HEK293 (cell line): ENCODE measurements at regions not wholly inside any gene's neighbourhood (a gene's known extent, or its start where the extent isn't known, plus 50 kb on each side); places are given as distances from the start of the nearest gene placed in this dataset.

ENCODE experiments used
- CTCF ChIA-PET: fragments of 350-600 bp; formaldehyde crosslinking; extraction: SDS; loops from one replicate; lab custom pipeline; 2021; ENCODE audit warnings: antibody characterized with exemption; lab: Yijun Ruan, JAX
- POLR2A ChIA-PET: fragments of 300-600 bp; formaldehyde crosslinking; extraction: SDS; loops from one replicate; lab custom pipeline; 2020; ENCODE audit warnings: antibody characterized with exemption, inconsistent platforms; lab: Yijun Ruan, JAX
- H3K27ac ChIP-seq: fragments of 200-500 bp; sonication (Bioruptor generic); 2 replicates; pipeline ENCODE4 v1.5.1; 2014; ENCODE audit warnings: low read depth, low read length, control low read depth, inconsistent platforms; ENCODE audit errors: extremely low read depth
- H3K36me3 ChIP-seq, 2 experiments: fragments of 200-500 bp in 1 of 2; sonication (Bioruptor generic) in 1 of 2; 1 replicate in 1 of 2; 2 replicates in 1 of 2; pipeline ENCODE4 v1.5.1; 2014 to 2017; ENCODE audit warnings: inconsistent platforms in 2 of 2, low read length in 2 of 2; ENCODE audit not compliant: control insufficient read depth in 2 of 2, insufficient read depth in 1 of 2
- H3K4me1 ChIP-seq: fragments of 200-500 bp; sonication (Bioruptor generic); 2 replicates; pipeline ENCODE4 v1.5.1; 2014; ENCODE audit warnings: mild to moderate bottlenecking, low read length, inconsistent platforms; ENCODE audit not compliant: control insufficient read depth, insufficient read depth
- H3K4me3 ChIP-seq: 2 replicates; pipeline ENCODE4 v1.5.1; 2011; ENCODE audit warnings: low read depth, mild to moderate bottlenecking, control low read depth, low read length, moderate library complexity
- H3K9me3 ChIP-seq: fragments of 200-500 bp; sonication (Bioruptor generic); 2 replicates; pipeline ENCODE4 v1.5.1; 2014; ENCODE audit warnings: low read depth, low read length, inconsistent platforms; ENCODE audit not compliant: control insufficient read depth, insufficient read depth
- FEZF1 ChIP-seq: fragments of 450-650 bp; formaldehyde crosslinking; IDR thresholded peaks from 2 replicates; pipeline ENCODE4 v1.5.1; 2016; ENCODE audit warnings: missing biosample characterization, missing genetic modification characterization
- KLF7 ChIP-seq: fragments of 450-650 bp; formaldehyde crosslinking; IDR thresholded peaks from 2 replicates; pipeline ENCODE4 v1.5.1; 2016; ENCODE audit warnings: missing biosample characterization, missing genetic modification characterization, borderline replicate concordance
- PRDM1 ChIP-seq: fragments of 450-650 bp; formaldehyde crosslinking; IDR thresholded peaks from 2 replicates; pipeline ENCODE4; 2016; ENCODE audit warnings: missing biosample characterization, missing genetic modification characterization
- SP2 ChIP-seq: fragments of 450-650 bp; formaldehyde crosslinking; IDR thresholded peaks from 2 replicates; pipeline ENCODE4 v1.5.1; 2016; ENCODE audit warnings: missing biosample characterization, missing genetic modification characterization
- TRIM28 ChIP-seq: IDR thresholded peaks from 2 replicates; pipeline ENCODE4 v1.6.1; 2011; ENCODE audit warnings: low read length, control low read depth, borderline replicate concordance
- YY2 ChIP-seq: fragments of 450-650 bp; formaldehyde crosslinking; IDR thresholded peaks from 2 replicates; pipeline ENCODE4 v1.5.1; 2016; ENCODE audit warnings: missing biosample characterization, missing genetic modification characterization
- ZFHX2 ChIP-seq: fragments of 450-650 bp; formaldehyde crosslinking; conservative IDR thresholded peaks from 2 replicates; pipeline ENCODE4 v1.5.1; 2016; ENCODE audit warnings: missing biosample characterization, missing genetic modification characterization
- ZNF10 ChIP-seq: fragments of 450-650 bp; formaldehyde crosslinking; IDR thresholded peaks from 2 replicates; pipeline ENCODE4 v1.5.1; 2017; ENCODE audit warnings: missing biosample characterization, missing genetic modification characterization
- ZNF114 ChIP-seq: fragments of 450-650 bp; formaldehyde crosslinking; IDR thresholded peaks from 2 replicates; pipeline ENCODE4 v1.5.0; 2017; ENCODE audit warnings: missing biosample characterization, missing genetic modification characterization
- ZNF121 ChIP-seq: fragments of 450-650 bp; formaldehyde crosslinking; IDR thresholded peaks from 2 replicates; pipeline ENCODE4 v1.5.1; 2016; ENCODE audit warnings: missing biosample characterization, missing genetic modification characterization
- ZNF174 ChIP-seq: fragments of 450-650 bp; formaldehyde crosslinking; IDR thresholded peaks from 2 replicates; pipeline ENCODE4 v1.5.0; 2017; ENCODE audit warnings: missing biosample characterization, mild to moderate bottlenecking, missing genetic modification characterization
- ZNF202 ChIP-seq: fragments of 450-650 bp; formaldehyde crosslinking; IDR thresholded peaks from 2 replicates; pipeline ENCODE4 v1.5.1; 2016; ENCODE audit warnings: missing biosample characterization, missing genetic modification characterization, borderline replicate concordance
- ZNF341 ChIP-seq: fragments of 450-650 bp; formaldehyde crosslinking; IDR thresholded peaks from 2 replicates; pipeline ENCODE4; 2016; ENCODE audit warnings: low read depth, missing biosample characterization, missing genetic modification characterization
- ZNF404 ChIP-seq: fragments of 450-650 bp; formaldehyde crosslinking; IDR thresholded peaks from 2 replicates; pipeline ENCODE4 v1.5.1; 2017; ENCODE audit warnings: missing biosample characterization, missing genetic modification characterization
- ZNF433 ChIP-seq: fragments of 450-650 bp; formaldehyde crosslinking; IDR thresholded peaks from 2 replicates; pipeline ENCODE4 v1.5.1; 2016; ENCODE audit warnings: missing biosample characterization, missing genetic modification characterization, low read depth
- ZNF521 ChIP-seq: fragments of 450-650 bp; formaldehyde crosslinking; IDR thresholded peaks from 2 replicates; pipeline ENCODE4 v1.5.1; 2017; ENCODE audit warnings: missing biosample characterization, mild to moderate bottlenecking, missing genetic modification characterization
- ZNF626 ChIP-seq: fragments of 450-650 bp; sonication (Bioruptor Pico); formaldehyde crosslinking; IDR thresholded peaks from 2 replicates; pipeline ENCODE4 v1.5.1; 2018; ENCODE audit warnings: missing biosample characterization, missing genetic modification characterization, inconsistent platforms
- ZNF747 ChIP-seq: fragments of 450-650 bp; formaldehyde crosslinking; IDR thresholded peaks from 2 replicates; pipeline ENCODE4 v1.5.1; 2016; ENCODE audit warnings: missing biosample characterization, missing genetic modification characterization
- ZNF76 ChIP-seq: fragments of 450-650 bp; formaldehyde crosslinking; IDR thresholded peaks from 2 replicates; pipeline ENCODE4; 2016; ENCODE audit warnings: low read depth, missing biosample characterization, missing genetic modification characterization, borderline replicate concordance
- ZNF777 ChIP-seq: fragments of 450-650 bp; formaldehyde crosslinking; IDR thresholded peaks from 2 replicates; pipeline ENCODE4 v1.5.1; 2017; ENCODE audit warnings: missing biosample characterization, missing genetic modification characterization, borderline replicate concordance
- ZNF791 ChIP-seq: fragments of 450-650 bp; formaldehyde crosslinking; IDR thresholded peaks from 2 replicates; pipeline ENCODE4 v1.5.1; 2016; ENCODE audit warnings: missing biosample characterization, missing genetic modification characterization
- TF ChIP-seq, protein P1 (sequence below): fragments of 450-650 bp; formaldehyde crosslinking; IDR thresholded peaks from 2 replicates; pipeline ENCODE4 v1.5.1; 2017; ENCODE audit warnings: missing biosample characterization, missing genetic modification characterization
- TF ChIP-seq, protein P2 (sequence below): fragments of 450-650 bp; formaldehyde crosslinking; IDR thresholded peaks from 2 replicates; pipeline ENCODE4 v1.5.1; 2016; ENCODE audit warnings: missing biosample characterization, missing genetic modification characterization
- TF ChIP-seq, protein P3 (sequence below): fragments of 450-650 bp; formaldehyde crosslinking; IDR thresholded peaks from 2 replicates; pipeline ENCODE4 v1.5.1; 2016; ENCODE audit warnings: missing biosample characterization, missing genetic modification characterization
- TF ChIP-seq, protein P4 (sequence below): fragments of 450-650 bp; formaldehyde crosslinking; IDR thresholded peaks from 2 replicates; pipeline ENCODE4 v1.5.1; 2017; ENCODE audit warnings: missing biosample characterization, missing genetic modification characterization
- TF ChIP-seq, protein P5 (sequence below): fragments of 450-650 bp; formaldehyde crosslinking; IDR thresholded peaks from 2 replicates; pipeline ENCODE4 v1.5.1; 2016; ENCODE audit warnings: missing biosample characterization, missing genetic modification characterization
- TF ChIP-seq, protein P6 (sequence below): fragments of 450-650 bp; formaldehyde crosslinking; IDR thresholded peaks from 2 replicates; pipeline ENCODE4 v1.5.1; 2016; ENCODE audit warnings: missing biosample characterization, missing genetic modification characterization
- TF ChIP-seq, protein P7 (sequence below): fragments of 450-650 bp; formaldehyde crosslinking; IDR thresholded peaks from 2 replicates; pipeline ENCODE4 v1.5.1; 2017; ENCODE audit warnings: missing biosample characterization, missing genetic modification characterization

DNA sequence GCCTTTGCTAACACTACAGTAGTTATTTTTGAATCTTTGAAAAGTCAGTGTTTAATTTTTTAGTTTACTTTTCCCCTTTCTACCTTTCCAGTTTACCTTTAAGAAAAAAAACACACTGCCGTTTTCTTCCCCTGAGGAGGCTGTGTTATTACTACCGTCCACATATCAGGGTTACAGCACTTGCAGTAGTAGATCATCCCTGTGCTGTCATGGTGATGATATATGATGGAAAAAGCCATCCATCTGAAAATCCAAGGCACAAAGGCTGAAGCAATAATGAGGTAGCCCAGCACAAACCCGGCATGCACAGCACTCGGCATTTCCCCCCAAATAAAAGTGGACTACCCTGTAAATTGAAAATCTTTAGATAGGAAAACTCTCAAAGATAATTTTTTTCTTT lies 258.7 kb downstream of the CXXC4 start:
- no peak overlapping the region for H3K4me3 ChIP-seq
- no peaks in the 10 kb centered on the region for H3K36me3 ChIP-seq
- TF ChIP-seq ZNF174 (tag by site-specific recombination) (no peak), ZNF341 (tag by site-specific recombination) (no peak), ZNF747 (tag by site-specific recombination) (no peak), KLF7 (tag by site-specific recombination) (no peak), ZNF404 (no peak), ZNF777 (no peak), ZFHX2 (tag by site-specific recombination) (no peak), ZNF433 (no peak), ZNF626 (tag by site-specific recombination) (no peak), PRDM1 (tag by site-specific recombination) (no peak), ZNF521 (tag by site-specific recombination) (no peak), ZNF10 (tag by site-specific recombination) (no peak)
- TF ChIP-seq, protein P1, sequence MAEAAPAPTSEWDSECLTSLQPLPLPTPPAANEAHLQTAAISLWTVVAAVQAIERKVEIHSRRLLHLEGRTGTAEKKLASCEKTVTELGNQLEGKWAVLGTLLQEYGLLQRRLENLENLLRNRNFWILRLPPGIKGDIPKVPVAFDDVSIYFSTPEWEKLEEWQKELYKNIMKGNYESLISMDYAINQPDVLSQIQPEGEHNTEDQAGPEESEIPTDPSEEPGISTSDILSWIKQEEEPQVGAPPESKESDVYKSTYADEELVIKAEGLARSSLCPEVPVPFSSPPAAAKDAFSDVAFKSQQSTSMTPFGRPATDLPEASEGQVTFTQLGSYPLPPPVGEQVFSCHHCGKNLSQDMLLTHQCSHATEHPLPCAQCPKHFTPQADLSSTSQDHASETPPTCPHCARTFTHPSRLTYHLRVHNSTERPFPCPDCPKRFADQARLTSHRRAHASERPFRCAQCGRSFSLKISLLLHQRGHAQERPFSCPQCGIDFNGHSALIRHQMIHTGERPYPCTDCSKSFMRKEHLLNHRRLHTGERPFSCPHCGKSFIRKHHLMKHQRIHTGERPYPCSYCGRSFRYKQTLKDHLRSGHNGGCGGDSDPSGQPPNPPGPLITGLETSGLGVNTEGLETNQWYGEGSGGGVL (tag by site-specific recombination), result no peak
- TF ChIP-seq, protein P2, sequence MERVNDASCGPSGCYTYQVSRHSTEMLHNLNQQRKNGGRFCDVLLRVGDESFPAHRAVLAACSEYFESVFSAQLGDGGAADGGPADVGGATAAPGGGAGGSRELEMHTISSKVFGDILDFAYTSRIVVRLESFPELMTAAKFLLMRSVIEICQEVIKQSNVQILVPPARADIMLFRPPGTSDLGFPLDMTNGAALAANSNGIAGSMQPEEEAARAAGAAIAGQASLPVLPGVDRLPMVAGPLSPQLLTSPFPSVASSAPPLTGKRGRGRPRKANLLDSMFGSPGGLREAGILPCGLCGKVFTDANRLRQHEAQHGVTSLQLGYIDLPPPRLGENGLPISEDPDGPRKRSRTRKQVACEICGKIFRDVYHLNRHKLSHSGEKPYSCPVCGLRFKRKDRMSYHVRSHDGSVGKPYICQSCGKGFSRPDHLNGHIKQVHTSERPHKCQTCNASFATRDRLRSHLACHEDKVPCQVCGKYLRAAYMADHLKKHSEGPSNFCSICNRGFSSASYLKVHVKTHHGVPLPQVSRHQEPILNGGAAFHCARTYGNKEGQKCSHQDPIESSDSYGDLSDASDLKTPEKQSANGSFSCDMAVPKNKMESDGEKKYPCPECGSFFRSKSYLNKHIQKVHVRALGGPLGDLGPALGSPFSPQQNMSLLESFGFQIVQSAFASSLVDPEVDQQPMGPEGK, result no peak
- TF ChIP-seq, all 188 proteins: peak for 0
- H3K9me3 ChIP-seq, result no peaks in the 10 kb centered on the region
- ChIA-PET CTCF (no interaction called here), POLR2A (no interaction called here)
- H3K4me1 ChIP-seq, result no peaks in the 10 kb centered on the region
- H3K27ac ChIP-seq, result no peak overlapping the region

DNA sequence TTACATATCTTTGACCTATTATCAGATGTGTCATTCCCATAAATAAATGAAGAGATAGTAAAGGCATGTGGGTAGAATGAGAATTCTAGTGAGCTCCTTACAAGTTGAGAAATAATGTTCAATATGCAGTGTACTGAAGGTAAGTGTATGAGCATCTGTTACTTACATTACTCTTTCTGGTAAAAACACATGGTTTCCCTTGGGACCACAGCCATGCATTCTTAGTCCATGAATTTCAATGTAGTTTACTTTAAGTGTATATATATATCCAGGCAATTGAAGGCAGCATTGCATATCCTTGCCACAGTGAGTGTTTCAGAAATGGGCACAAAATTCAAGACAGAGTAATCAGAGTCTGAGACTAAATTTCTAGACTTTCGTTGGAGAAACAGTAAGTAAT lies 277.2 kb downstream of the CXXC4 start:
- Histone ChIP-seq H3K9me3 (no peaks in the 10 kb centered on the region), H3K36me3 (no peaks in the 10 kb centered on the region), H3K4me1 (no peaks in the 10 kb centered on the region), H3K4me3 (no peak overlapping the region), H3K27ac (no peak overlapping the region)
- ChIA-PET CTCF (no interaction called here), POLR2A (no interaction called here)
- no peak for TF ChIP-seq ZNF121 (tag by site-specific recombination)
- TF ChIP-seq SP2, result no peak
- TF ChIP-seq YY2 (tag by site-specific recombination), result no peak
- TF ChIP-seq, protein P3, sequence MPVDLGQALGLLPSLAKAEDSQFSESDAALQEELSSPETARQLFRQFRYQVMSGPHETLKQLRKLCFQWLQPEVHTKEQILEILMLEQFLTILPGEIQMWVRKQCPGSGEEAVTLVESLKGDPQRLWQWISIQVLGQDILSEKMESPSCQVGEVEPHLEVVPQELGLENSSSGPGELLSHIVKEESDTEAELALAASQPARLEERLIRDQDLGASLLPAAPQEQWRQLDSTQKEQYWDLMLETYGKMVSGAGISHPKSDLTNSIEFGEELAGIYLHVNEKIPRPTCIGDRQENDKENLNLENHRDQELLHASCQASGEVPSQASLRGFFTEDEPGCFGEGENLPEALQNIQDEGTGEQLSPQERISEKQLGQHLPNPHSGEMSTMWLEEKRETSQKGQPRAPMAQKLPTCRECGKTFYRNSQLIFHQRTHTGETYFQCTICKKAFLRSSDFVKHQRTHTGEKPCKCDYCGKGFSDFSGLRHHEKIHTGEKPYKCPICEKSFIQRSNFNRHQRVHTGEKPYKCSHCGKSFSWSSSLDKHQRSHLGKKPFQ, result no peak
- no peak for TF ChIP-seq ZNF76 (tag by site-specific recombination)
- TF ChIP-seq, protein P4, sequence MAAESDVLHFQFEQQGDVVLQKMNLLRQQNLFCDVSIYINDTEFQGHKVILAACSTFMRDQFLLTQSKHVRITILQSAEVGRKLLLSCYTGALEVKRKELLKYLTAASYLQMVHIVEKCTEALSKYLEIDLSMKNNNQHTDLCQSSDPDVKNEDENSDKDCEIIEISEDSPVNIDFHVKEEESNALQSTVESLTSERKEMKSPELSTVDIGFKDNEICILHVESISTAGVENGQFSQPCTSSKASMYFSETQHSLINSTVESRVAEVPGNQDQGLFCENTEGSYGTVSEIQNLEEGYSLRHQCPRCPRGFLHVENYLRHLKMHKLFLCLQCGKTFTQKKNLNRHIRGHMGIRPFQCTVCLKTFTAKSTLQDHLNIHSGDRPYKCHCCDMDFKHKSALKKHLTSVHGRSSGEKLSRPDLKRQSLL (tag by site-specific recombination), result no peak
- no peak for TF ChIP-seq FEZF1 (tag by site-specific recombination)
- TF ChIP-seq ZNF202 (tag by site-specific recombination), result no peak
- no peak for TF ChIP-seq ZNF174 (tag by site-specific recombination)
- TF ChIP-seq, protein P5, sequence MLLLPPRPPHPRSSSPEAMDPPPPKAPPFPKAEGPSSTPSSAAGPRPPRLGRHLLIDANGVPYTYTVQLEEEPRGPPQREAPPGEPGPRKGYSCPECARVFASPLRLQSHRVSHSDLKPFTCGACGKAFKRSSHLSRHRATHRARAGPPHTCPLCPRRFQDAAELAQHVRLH (tag by site-specific recombination), result no peak
- TF ChIP-seq ZNF791 (tag by site-specific recombination), result no peak
- TF ChIP-seq, protein P6, sequence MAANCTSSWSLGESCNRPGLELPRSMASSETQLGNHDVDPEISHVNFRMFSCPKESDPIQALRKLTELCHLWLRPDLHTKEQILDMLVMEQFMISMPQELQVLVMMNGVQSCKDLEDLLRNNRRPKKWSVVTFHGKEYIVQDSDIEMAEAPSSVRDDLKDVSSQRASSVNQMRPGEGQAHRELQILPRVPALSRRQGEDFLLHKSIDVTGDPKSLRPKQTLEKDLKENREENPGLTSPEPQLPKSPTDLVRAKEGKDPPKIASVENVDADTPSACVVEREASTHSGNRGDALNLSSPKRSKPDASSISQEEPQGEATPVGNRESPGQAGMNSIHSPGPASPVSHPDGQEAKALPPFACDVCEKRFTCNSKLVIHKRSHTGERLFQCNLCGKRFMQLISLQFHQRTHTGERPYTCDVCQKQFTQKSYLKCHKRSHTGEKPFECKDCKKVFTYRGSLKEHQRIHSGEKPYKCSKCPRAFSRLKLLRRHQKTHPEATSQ (tag by site-specific recombination), result no peak
- no peak for TF ChIP-seq TRIM28
- TF ChIP-seq, protein P7, sequence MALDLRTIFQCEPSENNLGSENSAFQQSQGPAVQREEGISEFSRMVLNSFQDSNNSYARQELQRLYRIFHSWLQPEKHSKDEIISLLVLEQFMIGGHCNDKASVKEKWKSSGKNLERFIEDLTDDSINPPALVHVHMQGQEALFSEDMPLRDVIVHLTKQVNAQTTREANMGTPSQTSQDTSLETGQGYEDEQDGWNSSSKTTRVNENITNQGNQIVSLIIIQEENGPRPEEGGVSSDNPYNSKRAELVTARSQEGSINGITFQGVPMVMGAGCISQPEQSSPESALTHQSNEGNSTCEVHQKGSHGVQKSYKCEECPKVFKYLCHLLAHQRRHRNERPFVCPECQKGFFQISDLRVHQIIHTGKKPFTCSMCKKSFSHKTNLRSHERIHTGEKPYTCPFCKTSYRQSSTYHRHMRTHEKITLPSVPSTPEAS (tag by site-specific recombination), result no peak
- no peak for TF ChIP-seq ZNF114 (tag by site-specific recombination)
- TF ChIP-seq KLF7 (tag by site-specific recombination), result no peak
